CD4-positive, alpha-beta T cell (primary cell): ENCODE measurements at regions not wholly inside any gene's neighbourhood (a gene's known extent, or its start where the extent isn't known, plus 50 kb on each side); places are given as distances from the start of the nearest gene placed in this dataset.

Source experiments
- ATAC-seq: fragments of 200-7000 bp; cut with Tn5 transposase; one replicate; pipeline ENCODE4 v1.10.0; 2022; ENCODE audit warnings: mild to moderate bottlenecking; ENCODE audit not compliant: poor library complexity
- CTCF ChIA-PET: fragments of 350-600 bp; sonication (Branson Sonifier 250); formaldehyde crosslinking; loops from one replicate; lab custom pipeline; 2021; ENCODE audit warnings: antibody characterized with exemption, inconsistent platforms; lab: Charles Lee
- POLR2A ChIA-PET: fragments of 350-600 bp; sonication (Branson Sonifier 250); formaldehyde crosslinking; loops from one replicate; lab custom pipeline; 2021; ENCODE audit warnings: antibody characterized with exemption, inconsistent platforms; lab: Charles Lee
- DNase-seq, 14 experiments: peaks; one replicate each; pipeline ENCODE4 v3.0.0-alpha.2; 2013 to 2020; ENCODE audit warnings: mixed read lengths in 2 of 14
- H3K27ac ChIP-seq, 2 donors: one replicate each; pipeline versions ENCODE4 v1.5.1 to v1.7.0; 2013; ENCODE audit warnings: low read length in 2 of 2, low read depth in 1 of 2, mild to moderate bottlenecking in 1 of 2
- H3K27me3 ChIP-seq, 2 experiments: 1 replicate in 1 of 2; 2 replicates in 1 of 2; pipeline versions ENCODE4 v1.6.1 to v1.7.0; 2013; ENCODE audit warnings: low read length in 2 of 2, control low read depth in 1 of 2, mild to moderate bottlenecking in 1 of 2, moderate library complexity in 1 of 2; ENCODE audit not compliant: insufficient read depth in 2 of 2, control insufficient read depth in 1 of 2
- H3K36me3 ChIP-seq: one replicate; pipeline ENCODE4 v1.6.1; 2013; ENCODE audit warnings: low read length, control low read depth; ENCODE audit not compliant: insufficient read depth
- H3K4me1 ChIP-seq: one replicate; pipeline ENCODE4 v1.6.1; 2013; ENCODE audit warnings: low read length, control low read depth; ENCODE audit not compliant: insufficient read depth
- H3K4me3 ChIP-seq: one replicate; pipeline ENCODE4 v1.5.1; 2013; ENCODE audit warnings: mild to moderate bottlenecking, low read length, moderate library complexity
- H3K9me3 ChIP-seq, 2 experiments: 1 replicate in 1 of 2; 2 replicates in 1 of 2; pipeline versions ENCODE4 v1.6.1 to v1.7.0; 2013; ENCODE audit warnings: low read length in 2 of 2, mild to moderate bottlenecking in 2 of 2, control low read depth in 1 of 2, moderate library complexity in 1 of 2; ENCODE audit not compliant: control insufficient read depth in 1 of 2, insufficient read depth in 1 of 2
- H3K27ac Mint-ChIP-seq: one replicate; pipeline ENCODE4 v1.8.0; 2020; ENCODE audit warnings: mixed read lengths
- H3K27me3 Mint-ChIP-seq: one replicate; pipeline ENCODE4 v1.8.0; 2021; ENCODE audit warnings: mixed read lengths
- H3K36me3 Mint-ChIP-seq: one replicate; pipeline ENCODE4 v1.8.0; 2021; ENCODE audit warnings: low read depth, mixed read lengths
- H3K4me1 Mint-ChIP-seq: one replicate; pipeline ENCODE4 v1.8.0; 2021; ENCODE audit warnings: low read depth, mixed read lengths
- H3K4me3 Mint-ChIP-seq: one replicate; pipeline ENCODE4 v1.8.0; 2020; ENCODE audit warnings: mild to moderate bottlenecking, mixed read lengths
- H3K9me3 Mint-ChIP-seq: one replicate; pipeline ENCODE4 v1.8.0; 2020; ENCODE audit warnings: mixed read lengths
- intact Hi-C, 2 experiments: fragments of 100-400 bp; cut with DNase I in 1 of 2; cut with micrococcal nuclease in 1 of 2; formaldehyde crosslinking; loops; one replicate each; pipeline versions ENCODE4 v1.15.1 to v1.9.0; 2023 to 2025; cut with DNase I, micrococcal nuclease
- TF ChIP-seq, protein P1 (sequence below): fragments of 200-600 bp; IDR thresholded peaks from one replicate; pipeline ENCODE4 v1.8.0; 2022; ENCODE audit warnings: antibody characterized with exemption, mild to moderate bottlenecking

GRCh38 chr13:88592105-88592504, 920.9 kb downstream of the SLITRK5 start:
- Histone ChIP-seq H3K27ac (no peak overlapping the region), H3K4me3 (no peak overlapping the region), H3K9me3 (peaks cover 0 to 10% of the 10 kb centered on the region in 2 experiments), H3K4me1 (no peaks in the 10 kb centered on the region), H3K36me3 (no peaks in the 10 kb centered on the region), H3K27me3 (no peaks in the 10 kb centered on the region)
- CTCF ChIA-PET: no interaction called here
- TF ChIP-seq, protein P1, sequence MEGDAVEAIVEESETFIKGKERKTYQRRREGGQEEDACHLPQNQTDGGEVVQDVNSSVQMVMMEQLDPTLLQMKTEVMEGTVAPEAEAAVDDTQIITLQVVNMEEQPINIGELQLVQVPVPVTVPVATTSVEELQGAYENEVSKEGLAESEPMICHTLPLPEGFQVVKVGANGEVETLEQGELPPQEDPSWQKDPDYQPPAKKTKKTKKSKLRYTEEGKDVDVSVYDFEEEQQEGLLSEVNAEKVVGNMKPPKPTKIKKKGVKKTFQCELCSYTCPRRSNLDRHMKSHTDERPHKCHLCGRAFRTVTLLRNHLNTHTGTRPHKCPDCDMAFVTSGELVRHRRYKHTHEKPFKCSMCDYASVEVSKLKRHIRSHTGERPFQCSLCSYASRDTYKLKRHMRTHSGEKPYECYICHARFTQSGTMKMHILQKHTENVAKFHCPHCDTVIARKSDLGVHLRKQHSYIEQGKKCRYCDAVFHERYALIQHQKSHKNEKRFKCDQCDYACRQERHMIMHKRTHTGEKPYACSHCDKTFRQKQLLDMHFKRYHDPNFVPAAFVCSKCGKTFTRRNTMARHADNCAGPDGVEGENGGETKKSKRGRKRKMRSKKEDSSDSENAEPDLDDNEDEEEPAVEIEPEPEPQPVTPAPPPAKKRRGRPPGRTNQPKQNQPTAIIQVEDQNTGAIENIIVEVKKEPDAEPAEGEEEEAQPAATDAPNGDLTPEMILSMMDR: no peak
- Mint-ChIP-seq H3K4me1 (no peaks in the 10 kb centered on the region), H3K9me3 (peaks cover 14% of the 10 kb centered on the region), H3K27ac (no peak overlapping the region), H3K4me3 (no peak overlapping the region), H3K36me3 (peaks cover 5% of the 10 kb centered on the region), H3K27me3 (no peaks in the 10 kb centered on the region)
- intact Hi-C loops: no loop called here
- no peak for DNase-seq
- POLR2A ChIA-PET: no interaction called here
- no peak for ATAC-seq

DNA sequence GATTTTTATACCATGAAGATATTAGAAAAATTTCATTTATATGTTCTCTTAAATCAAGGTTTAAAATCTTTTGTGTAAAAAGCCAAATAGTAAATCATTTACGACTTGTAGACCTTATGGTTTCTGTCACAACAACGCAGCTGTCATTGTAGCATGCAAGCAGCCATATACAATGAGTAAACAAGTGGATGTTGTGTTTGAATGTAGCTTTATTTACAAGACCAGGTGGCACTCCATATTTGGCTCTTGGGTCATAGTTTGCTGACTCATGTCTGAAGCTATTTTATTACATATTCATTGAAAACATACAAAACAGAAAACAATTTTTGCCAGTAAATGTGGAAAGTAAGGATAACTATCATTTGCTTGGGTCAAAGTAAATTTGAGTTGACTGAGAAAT, 930.8 kb downstream of the SLITRK5 start:
- no peaks in the 10 kb centered on the region for H3K27me3 ChIP-seq
- Mint-ChIP-seq H3K36me3 (no peaks in the 10 kb centered on the region), H3K27ac (no peak overlapping the region), H3K4me3 (no peak overlapping the region), H3K27me3 (no peaks in the 10 kb centered on the region), H3K9me3 (peaks cover 8% of the 10 kb centered on the region), H3K4me1 (no peaks in the 10 kb centered on the region)
- no peak overlapping the region for H3K4me3 ChIP-seq
- no peak overlapping the region for H3K27ac ChIP-seq
- H3K9me3 ChIP-seq: peaks cover 0 to 10% of the 10 kb centered on the region in 2 experiments
- DNase-seq: no peak
- no peak for ATAC-seq
- no peaks in the 10 kb centered on the region for H3K4me1 ChIP-seq
- ChIA-PET CTCF (no interaction called here), POLR2A (no interaction called here)
- TF ChIP-seq, protein P1: no peak
- intact Hi-C loops: no loop called here
- H3K36me3 ChIP-seq: no peaks in the 10 kb centered on the region

DNA sequence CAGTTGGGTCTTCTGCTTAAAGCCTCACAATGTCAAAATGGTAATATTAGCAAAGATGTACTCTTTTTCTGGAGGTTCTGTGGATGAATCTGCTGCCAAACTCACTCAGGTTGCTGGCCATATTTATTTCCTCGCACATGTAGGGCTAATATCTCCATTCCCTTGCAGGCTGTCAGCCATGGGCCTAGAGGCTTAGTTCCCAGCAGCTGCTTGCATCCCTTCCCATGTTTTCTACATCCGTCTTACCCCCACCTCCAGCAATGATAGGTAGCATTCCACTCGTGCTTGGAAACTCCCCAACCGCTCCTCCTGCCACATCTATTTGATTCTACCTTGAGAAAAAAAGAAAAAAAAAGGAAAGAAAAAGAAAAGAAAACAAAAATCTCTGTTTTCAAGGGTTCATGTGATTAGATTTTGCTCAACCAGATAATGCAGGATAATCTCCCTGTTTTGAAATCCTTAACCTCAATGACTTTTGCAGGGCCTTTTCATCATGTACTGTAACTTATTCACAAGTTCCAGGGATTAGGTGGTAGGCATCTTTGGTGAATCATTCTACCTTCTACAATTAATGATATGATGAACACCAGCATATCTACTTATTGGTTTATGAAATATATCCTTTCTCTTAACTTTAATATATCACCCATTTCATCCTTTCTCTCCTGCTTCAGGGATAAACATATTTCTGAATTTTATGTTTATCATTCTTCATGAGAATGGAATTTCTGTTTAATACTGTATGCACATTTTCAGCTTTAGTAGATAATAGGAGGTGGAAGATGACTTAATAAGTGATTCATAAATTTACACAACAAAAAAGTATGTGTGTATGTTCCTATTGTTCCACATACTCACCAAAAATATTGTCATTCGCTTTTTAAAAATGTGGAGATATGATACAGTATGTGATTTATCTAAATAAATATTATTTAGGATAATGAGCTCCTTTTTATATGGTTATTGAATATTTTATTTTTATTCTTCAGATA, 931.9 kb downstream of the SLITRK5 start:
- DNase-seq (no peak), ATAC-seq (no peak)
- H3K4me1 Mint-ChIP-seq: no peaks in the 10 kb centered on the region
- Histone ChIP-seq H3K4me1 (no peaks in the 10 kb centered on the region), H3K36me3 (no peaks in the 10 kb centered on the region), H3K27me3 (no peaks in the 10 kb centered on the region), H3K4me3 (no peak overlapping the region), H3K27ac (no peak overlapping the region), H3K9me3 (peaks cover 0 to 10% of the 10 kb centered on the region in 2 experiments)
- H3K4me3 Mint-ChIP-seq: no peak overlapping the region
- intact Hi-C loops: no loop called here
- H3K9me3 Mint-ChIP-seq: peaks cover 8% of the 10 kb centered on the region
- POLR2A ChIA-PET: no interaction called here
- H3K36me3 Mint-ChIP-seq: no peaks in the 10 kb centered on the region
- TF ChIP-seq, protein P1: no peak
- H3K27me3 Mint-ChIP-seq: no peaks in the 10 kb centered on the region
- CTCF ChIA-PET: no interaction called here
- no peak overlapping the region for H3K27ac Mint-ChIP-seq
